ENCODE measurements at regions not wholly inside any gene's neighbourhood (a gene's known extent, or its start where the extent isn't known, plus 50 kb on each side); places are given as distances from the start of the nearest gene placed in this dataset.

GRCh38 chr10:4693967-4694366 is 132.0 kb upstream of the AKR1E2 start:
- TF ChIP-seq POLR2A (IDR thresholded peaks at IDR 0.05) = no peak
- no peak for TF ChIP-seq CTCF (IDR thresholded peaks at IDR 0.05)
- no peak for TF ChIP-seq EP300 (IDR thresholded peaks at IDR 0.05)
